GM19035 (cell line): ENCODE measurements at regions not wholly inside any gene's neighbourhood (a gene's known extent, or its start where the extent isn't known, plus 50 kb on each side); places are given as distances from the start of the nearest gene placed in this dataset.
"Not testable (repeated sequence)": the region's sequence is repeated elsewhere in the genome, so short reads cannot be mapped to it uniquely, and the experiment has no call there.

Source experiments
- ATAC-seq: cut with Tn5 transposase; IDR thresholded peaks from one replicate; pipeline ENCODE4 v1.9.1; 2021; ENCODE audit not compliant: unreplicated experiment

- ATAC-seq = no peak
These were observed 50.9 kb upstream of the UBASH3B start for GRCh38 chr11:122604621-122605020.

GRCh38 chr11:122601141-122602125 is 54.1 kb upstream of the UBASH3B start:
- ATAC-seq = no peak

- ATAC-seq = no peak
These were observed 55.2 kb upstream of the UBASH3B start for GRCh38 chr11:122600290-122600689.

GRCh38 chr11:122599434-122599833 is 56.1 kb upstream of the UBASH3B start:
- no peak for ATAC-seq

GRCh38 chr11:122598971-122599370 is 56.6 kb upstream of the UBASH3B start:
- ATAC-seq = no peak

GRCh38 chr11:122597511-122597910 is 58.0 kb upstream of the UBASH3B start:
- no peak for ATAC-seq

- no peak for ATAC-seq
These were observed 60.4 kb upstream of the UBASH3B start for GRCh38 chr11:122594986-122595645.

GRCh38 chr11:122593473-122594420 is 61.8 kb upstream of the UBASH3B start:
- ATAC-seq = no peak

- ATAC-seq = no peak
These were observed 62.9 kb upstream of the UBASH3B start for GRCh38 chr11:122592641-122593040.

- no peak for ATAC-seq
These were observed 70.9 kb upstream of the UBASH3B start for GRCh38 chr11:122584670-122585069.

GRCh38 chr11:122580071-122580470 is 75.5 kb upstream of the UBASH3B start:
- ATAC-seq = not testable (repeated sequence)

- no peak for ATAC-seq
These were observed 77.2 kb upstream of the UBASH3B start for GRCh38 chr11:122578171-122578825.

GRCh38 chr11:122572592-122572991 is 82.9 kb upstream of the UBASH3B start:
- no peak for ATAC-seq

- no peak for ATAC-seq
These were observed 91.8 kb upstream of the UBASH3B start for GRCh38 chr11:122563761-122564160.

GRCh38 chr11:122559734-122560382 is 95.7 kb upstream of the UBASH3B start:
- no peak for ATAC-seq

GRCh38 chr11:122559218-122559617 is 96.3 kb upstream of the UBASH3B start:
- not testable (repeated sequence) for ATAC-seq

GRCh38 chr11:122557163-122557562 is 98.4 kb upstream of the UBASH3B start:
- ATAC-seq = not testable (repeated sequence)

GRCh38 chr11:122556605-122557004 is 98.9 kb upstream of the UBASH3B start:
- no peak for ATAC-seq

- ATAC-seq = no peak
These were observed 117.5 kb upstream of the UBASH3B start for GRCh38 chr11:122538060-122538459.

GRCh38 chr11:122524898-122525297 is 130.6 kb upstream of the UBASH3B start:
- ATAC-seq = no peak
